HG02938 (cell line): ENCODE measurements at regions not wholly inside any gene's neighbourhood (a gene's known extent, or its start where the extent isn't known, plus 50 kb on each side); places are given as distances from the start of the nearest gene placed in this dataset.

ENCODE experiments used
- ATAC-seq: cut with Tn5 transposase; IDR thresholded peaks from one replicate; pipeline ENCODE4 v1.9.1; 2021; ENCODE audit warnings: mild to moderate bottlenecking, moderate library complexity; ENCODE audit not compliant: unreplicated experiment

- ATAC-seq: no peak
These were observed 428.8 kb downstream of the ARHGEF28 start for GRCh38 chr5:74054641-74055421.

DNA sequence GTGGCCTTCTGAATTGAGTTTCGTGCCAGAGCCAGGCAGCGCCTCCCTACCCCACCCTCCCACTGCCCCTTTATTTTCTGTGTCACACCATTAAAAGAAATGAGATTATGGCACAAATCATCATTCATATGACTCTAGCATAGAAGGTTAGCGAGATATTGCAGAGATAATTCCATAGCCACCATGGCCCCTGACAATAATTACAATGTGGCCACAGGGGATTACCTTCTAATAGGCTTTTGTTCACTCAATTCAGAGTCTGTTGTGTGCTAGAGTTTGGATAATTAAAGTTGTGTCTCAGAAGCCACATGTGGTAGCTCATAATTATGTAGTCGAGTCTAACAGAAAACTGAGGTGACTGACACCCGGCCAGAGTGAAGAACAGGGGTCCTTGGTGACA, 428.1 kb downstream of the ARHGEF28 start:
- no peak for ATAC-seq

DNA sequence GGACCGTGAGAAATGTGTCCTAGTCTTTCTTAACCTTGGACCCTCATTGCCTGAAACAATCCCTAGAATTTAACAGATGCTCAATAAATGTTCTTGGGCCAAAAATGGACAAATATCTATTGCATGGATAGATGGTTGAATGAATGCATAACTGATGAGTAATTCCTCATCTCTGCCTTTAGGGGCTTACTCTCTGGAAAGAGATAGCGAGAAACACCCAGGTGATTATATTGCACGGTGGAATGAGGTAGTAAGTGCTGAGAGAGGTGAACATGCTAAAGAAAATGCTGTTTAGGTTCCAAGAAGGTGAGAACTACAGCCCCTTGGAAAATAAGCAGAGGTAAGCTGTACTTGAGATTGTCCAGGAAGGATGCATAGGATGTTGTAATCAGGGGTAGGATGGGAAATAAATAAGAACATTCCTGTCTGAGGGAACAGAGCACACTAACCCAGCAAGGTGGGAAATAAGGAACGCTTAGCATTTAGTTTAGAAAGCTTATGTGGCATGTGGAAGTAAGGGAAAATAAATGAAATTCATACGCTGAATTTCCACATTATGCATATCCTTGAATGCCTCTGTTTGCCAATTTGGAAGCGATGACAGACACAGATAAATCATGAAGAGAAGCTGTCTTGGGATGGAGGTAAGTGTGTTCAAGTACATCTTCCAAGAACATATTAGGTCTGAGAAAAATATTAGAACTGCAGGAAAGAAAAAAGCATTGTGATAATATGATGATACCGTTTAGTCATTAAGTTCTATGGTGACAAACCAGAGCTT, 426.6 kb downstream of the ARHGEF28 start:
- ATAC-seq: no peak

- no peak for ATAC-seq
These were observed 425.1 kb downstream of the ARHGEF28 start for GRCh38 chr5:74051076-74051475.

GRCh38 chr5:74044936-74045335, 418.9 kb downstream of the ARHGEF28 start:
- no peak for ATAC-seq

- ATAC-seq: no peak
These were observed 417.0 kb downstream of the ARHGEF28 start for GRCh38 chr5:74042959-74043358.

DNA sequence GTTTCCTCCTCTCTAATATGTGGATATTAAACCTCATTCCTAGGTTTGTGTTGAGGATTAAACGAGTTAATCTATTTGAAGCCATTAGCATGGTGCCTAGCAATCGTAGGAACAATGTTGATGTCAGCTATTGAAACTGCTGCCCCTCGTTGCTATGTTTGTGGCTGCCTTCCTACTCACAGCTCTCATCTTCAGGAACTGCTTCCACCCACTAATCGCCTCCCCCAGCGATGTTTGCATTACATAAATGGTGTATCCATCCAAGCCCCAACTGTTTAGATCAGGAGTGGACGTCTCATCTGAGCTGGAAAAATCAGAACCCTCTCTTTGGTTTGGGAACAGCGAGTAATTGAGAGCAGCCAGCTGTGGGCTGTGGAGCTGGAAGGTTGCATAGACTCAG, 416.6 kb downstream of the ARHGEF28 start:
- ATAC-seq: no peak

- ATAC-seq: no peak
These were observed 415.9 kb downstream of the ARHGEF28 start for GRCh38 chr5:74041913-74042312.

DNA sequence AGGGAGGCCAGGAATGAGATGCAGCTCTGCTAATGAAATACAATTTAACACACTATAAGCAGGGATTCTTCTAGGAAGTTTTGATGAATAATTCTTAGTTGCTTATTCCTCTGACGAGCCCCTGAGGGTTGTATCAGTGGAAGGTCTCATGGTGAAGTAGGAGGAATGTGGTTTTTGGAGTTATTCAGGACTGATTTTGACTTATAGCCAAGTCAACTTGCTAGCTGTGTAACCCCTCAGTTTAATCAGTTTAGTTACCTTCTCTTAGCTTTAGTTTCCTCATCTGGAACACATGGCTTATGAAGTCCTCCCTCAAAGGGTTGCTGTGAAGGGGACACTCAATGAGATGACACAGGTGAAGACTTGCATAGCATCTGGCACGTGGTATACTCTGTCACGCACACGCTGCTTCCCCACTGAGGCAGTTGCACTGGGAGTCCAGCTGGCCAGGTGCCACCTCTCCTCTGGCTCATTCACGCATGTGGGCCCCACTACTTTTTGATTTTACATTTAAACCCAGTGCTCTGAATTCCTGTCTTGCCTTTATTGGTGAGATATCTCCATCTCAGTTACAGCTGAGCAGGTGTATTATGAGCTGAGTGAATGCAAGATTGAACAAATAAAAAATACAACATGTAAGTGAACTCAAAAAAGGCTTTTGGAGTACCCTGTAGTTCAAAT, 415.0 kb downstream of the ARHGEF28 start:
- ATAC-seq: no peak

GRCh38 chr5:74040065-74040551, 414.1 kb downstream of the ARHGEF28 start:
- ATAC-seq: no peak

GRCh38 chr5:74037321-74037720, 411.3 kb downstream of the ARHGEF28 start:
- ATAC-seq: no peak

GRCh38 chr5:74035521-74035937, 409.5 kb downstream of the ARHGEF28 start:
- ATAC-seq: no peak

DNA sequence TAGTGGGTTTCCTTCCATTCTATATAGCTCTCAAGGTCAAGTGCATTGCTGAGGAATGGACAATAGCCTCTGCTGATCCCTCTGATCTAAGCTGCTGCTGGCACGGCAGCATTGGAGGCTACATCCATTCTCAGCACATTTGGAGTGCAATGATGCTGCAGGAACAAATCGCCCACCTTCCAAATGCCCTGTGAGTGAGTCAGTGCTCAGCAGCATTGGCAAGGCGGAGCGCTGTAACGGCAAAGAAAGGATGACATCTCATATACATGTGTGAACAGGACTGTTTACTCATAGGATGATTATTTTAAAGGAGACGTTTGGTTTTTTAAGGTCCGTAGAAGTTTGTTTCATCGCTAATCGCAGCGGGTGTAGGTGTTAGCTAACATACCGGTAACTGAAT, 408.7 kb downstream of the ARHGEF28 start:
- no peak for ATAC-seq

GRCh38 chr5:74032617-74033016, 406.6 kb downstream of the ARHGEF28 start:
- no peak for ATAC-seq

- no peak for ATAC-seq
These were observed 405.5 kb downstream of the ARHGEF28 start for GRCh38 chr5:74031536-74031935.

DNA sequence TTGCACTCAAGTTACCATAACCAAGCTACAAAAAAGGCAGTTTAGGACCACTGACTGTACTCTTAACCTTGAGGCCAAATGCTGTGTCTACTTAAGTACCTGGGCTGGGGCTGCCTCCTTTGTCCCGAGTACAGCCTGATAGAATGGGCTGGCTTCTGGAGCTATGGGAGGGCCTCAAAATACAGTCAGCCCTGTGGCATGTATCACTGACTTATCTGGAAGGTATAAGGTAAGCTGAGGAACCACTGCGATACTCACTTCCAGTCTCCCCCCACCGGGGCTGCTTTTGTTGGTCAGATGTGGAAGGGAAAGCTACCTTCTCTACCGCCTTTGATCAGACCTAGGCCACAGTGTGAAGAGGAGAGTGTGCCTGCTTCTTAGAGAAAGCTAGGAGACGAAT, 404.8 kb downstream of the ARHGEF28 start:
- no peak for ATAC-seq

DNA sequence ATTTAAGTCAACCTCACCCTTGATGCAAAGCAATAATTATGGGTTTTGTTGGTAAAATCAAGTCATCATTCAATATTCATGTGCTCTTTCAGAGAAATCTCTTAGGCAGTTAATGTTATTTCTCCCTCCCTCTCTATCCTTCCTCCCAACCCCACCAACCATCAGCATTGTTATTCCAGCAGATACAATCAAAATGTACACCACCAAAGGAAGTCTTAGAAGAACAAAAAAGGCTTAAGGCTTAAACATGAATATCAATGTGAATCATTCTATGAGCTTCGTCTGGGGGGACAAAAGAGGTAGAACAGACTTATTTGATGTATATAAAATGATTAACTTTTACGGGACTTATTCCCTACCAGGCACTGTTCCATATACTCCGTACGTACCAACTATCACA, 404.4 kb downstream of the ARHGEF28 start:
- no peak for ATAC-seq

DNA sequence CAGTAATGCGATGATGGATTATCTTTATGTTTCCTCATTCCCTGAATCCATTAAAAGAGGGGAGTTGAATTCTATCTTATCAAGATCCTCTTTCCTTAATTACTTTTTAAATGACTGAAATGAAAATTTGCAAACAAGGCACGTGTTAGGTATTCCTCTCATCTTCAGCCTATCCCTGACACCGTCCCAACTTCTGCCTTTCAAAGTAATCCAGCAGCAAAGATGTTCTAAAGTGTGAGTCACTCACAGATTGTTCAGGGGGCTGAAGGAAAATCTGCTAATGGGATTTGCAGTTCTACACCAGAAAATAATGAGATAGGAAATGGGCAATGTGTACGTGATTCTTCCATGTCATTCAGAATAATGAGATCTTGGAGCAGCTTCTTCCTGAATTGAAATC, 403.0 kb downstream of the ARHGEF28 start:
- no peak for ATAC-seq

GRCh38 chr5:74028406-74028805, 402.4 kb downstream of the ARHGEF28 start:
- ATAC-seq: no peak

DNA sequence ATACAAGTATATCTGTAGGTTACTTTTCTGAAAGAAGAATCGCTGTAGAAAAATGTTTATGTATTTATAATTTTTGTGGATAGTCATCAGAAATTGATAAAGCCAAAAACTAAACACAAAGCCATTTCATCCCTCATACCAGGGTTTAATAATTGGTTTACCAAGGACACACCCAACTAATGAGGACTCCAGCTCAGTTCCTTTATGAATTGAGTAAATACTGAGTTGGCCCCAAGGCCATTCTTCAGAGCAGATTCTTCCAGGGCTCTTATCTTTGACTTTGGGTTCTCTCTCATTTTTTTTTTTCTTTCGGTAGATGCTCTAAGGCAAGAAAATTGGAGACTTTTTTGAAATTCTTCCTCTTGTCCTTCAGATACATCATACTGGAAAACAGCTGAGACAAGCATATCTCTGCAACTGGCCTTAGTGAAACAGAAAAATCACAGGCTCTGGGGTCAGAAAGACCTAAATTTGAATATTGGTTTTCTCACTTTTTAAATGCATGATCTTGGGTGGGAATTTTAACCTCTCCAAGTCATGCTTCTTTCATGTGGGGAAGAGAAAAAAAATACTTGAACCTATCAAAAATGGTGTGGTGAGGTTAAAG, 401.8 kb downstream of the ARHGEF28 start:
- no peak for ATAC-seq

- no peak for ATAC-seq
These were observed 400.3 kb downstream of the ARHGEF28 start for GRCh38 chr5:74026310-74026709.
